T-cell (primary cell): ENCODE measurements at regions not wholly inside any gene's neighbourhood (a gene's known extent, or its start where the extent isn't known, plus 50 kb on each side); places are given as distances from the start of the nearest gene placed in this dataset.

ENCODE experiments used
- ATAC-seq, 4 experiments: fragments of 200-7000 bp in 3 of 4; fragments of 150-1000 bp in 1 of 4; cut with Tn5 transposase; replicated peaks in 1 of 4; 1 replicate in 3 of 4; 2 replicates in 1 of 4; pipeline ENCODE4 v1.10.0; 2021; ENCODE audit warnings: moderate library complexity in 3 of 4, mild to moderate bottlenecking in 2 of 4, moderate number of reproducible peaks in 1 of 4
- CTCF ChIA-PET, 2 donors: fragments of 300-600 bp; sonication (Branson Sonifier 250); formaldehyde crosslinking; loops; one replicate each; lab custom pipeline; 2022; ENCODE audit warnings: antibody characterized with exemption in 2 of 2; lab: Charles Lee
- POLR2A ChIA-PET, 2 donors: fragments of 300-600 bp; sonication (Branson Sonifier 250); formaldehyde crosslinking; loops; one replicate each; lab custom pipeline; 2022; ENCODE audit warnings: antibody characterized with exemption in 2 of 2; lab: Charles Lee
- DNase-seq, 35 experiments: peaks; one replicate each; pipeline versions ENCODE4 v3.0.0 to v3.0.0-alpha.2; 2013 to 2023
- H3K27ac ChIP-seq: one replicate; pipeline ENCODE4 v1.5.1; 2013; ENCODE audit warnings: low read length
- H3K27me3 ChIP-seq, 2 experiments: replicated peaks in 1 of 2; 1 replicate in 1 of 2; 2 replicates in 1 of 2; pipeline versions ENCODE4 v1.6.1 to v1.7.0; 2013; ENCODE audit warnings: low read length in 1 of 2, mixed read lengths in 1 of 2; ENCODE audit not compliant: control insufficient read depth in 2 of 2, insufficient read depth in 2 of 2; ENCODE audit errors: extremely low read depth in 1 of 2
- H3K36me3 ChIP-seq, 2 donors: 1 replicate in 1 of 2; 2 replicates in 1 of 2; pipeline versions ENCODE4 v1.6.1 to v1.7.0; 2013; ENCODE audit warnings: low read length in 1 of 2; ENCODE audit not compliant: control insufficient read depth in 2 of 2, insufficient read depth in 1 of 2; ENCODE audit errors: extremely low read depth in 1 of 2
- H3K4me1 ChIP-seq, 2 experiments: 1 replicate in 1 of 2; 2 replicates in 1 of 2; pipeline versions ENCODE4 v1.6.1 to v1.7.0; 2013; ENCODE audit warnings: low read length in 2 of 2, mixed read lengths in 1 of 2; ENCODE audit not compliant: insufficient read depth in 2 of 2, control insufficient read depth in 1 of 2; ENCODE audit errors: extremely low read depth in 1 of 2
- H3K4me3 ChIP-seq, 2 donors: 1 replicate in 1 of 2; 2 replicates in 1 of 2; pipeline versions ENCODE4 v1.5.1 to v1.7.0; 2013; ENCODE audit warnings: mild to moderate bottlenecking in 2 of 2, low read length in 1 of 2, moderate library complexity in 1 of 2; ENCODE audit not compliant: control insufficient read depth in 1 of 2; ENCODE audit errors: extremely low read depth in 1 of 2
- H3K9me3 ChIP-seq: 2 replicates; pipeline ENCODE4 v1.7.0; 2013
- H3K27ac Mint-ChIP-seq, 2 donors: one replicate each; pipeline ENCODE4 v1.8.0; 2020 to 2021; ENCODE audit warnings: mild to moderate bottlenecking in 2 of 2, mixed read lengths in 2 of 2
- H3K27me3 Mint-ChIP-seq, 2 donors: one replicate each; pipeline ENCODE4 v1.8.0; 2021 to 2022; ENCODE audit warnings: mixed read lengths in 2 of 2
- H3K36me3 Mint-ChIP-seq: one replicate; pipeline ENCODE4 v1.8.0; 2021; ENCODE audit warnings: mixed read lengths
- H3K4me1 Mint-ChIP-seq, 3 donors: one replicate each; pipeline ENCODE4 v1.8.0; 2020 to 2022; ENCODE audit warnings: mixed read lengths in 3 of 3, mild to moderate bottlenecking in 1 of 3
- H3K4me3 Mint-ChIP-seq, 3 donors: one replicate each; pipeline ENCODE4 v1.8.0; 2020 to 2022; ENCODE audit warnings: mild to moderate bottlenecking in 3 of 3, mixed read lengths in 3 of 3, moderate library complexity in 3 of 3
- H3K9me3 Mint-ChIP-seq, 3 donors: one replicate each; pipeline ENCODE4 v1.8.0; 2020 to 2022; ENCODE audit warnings: mixed read lengths in 3 of 3
- WGBS: methylation state at CpG from one replicate; pipeline ENCODE4 v1.1.5; 2013; ENCODE audit warnings: missing lambda C conversion rate; ENCODE audit not compliant: insufficient coverage; 5-methylcytosine and 5-hydroxymethylcytosine counted together

DNA sequence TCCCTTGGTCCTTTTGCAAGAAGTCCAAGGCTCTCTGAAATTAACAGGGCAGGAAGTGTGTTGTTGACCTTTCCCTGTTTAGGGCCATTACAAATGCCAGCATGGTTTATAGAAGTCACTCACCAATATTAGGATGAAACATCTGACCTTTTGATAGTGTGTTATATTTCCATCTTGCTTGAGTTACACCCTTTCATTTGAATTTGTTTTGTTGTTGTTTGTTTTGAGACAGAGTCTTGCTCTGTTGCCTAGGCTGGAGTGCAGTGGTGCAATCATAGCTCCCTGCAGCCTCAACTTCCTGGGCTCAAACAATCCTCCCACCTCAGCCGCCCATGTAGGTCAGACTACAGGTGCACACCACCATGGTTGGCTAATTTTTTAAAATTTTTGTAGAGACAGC lies 241.1 kb upstream of the USP9Y start:
- ATAC-seq = no peak
- POLR2A ChIA-PET = interaction anchor here in 1 of 2 donors (0.7 kb wide), 1 partner anchor 160 kb away, joined by 4 read pairs; no protein-coding TSS in a partner anchor
- no peaks in the 10 kb centered on the region for H3K4me1 ChIP-seq

DNA sequence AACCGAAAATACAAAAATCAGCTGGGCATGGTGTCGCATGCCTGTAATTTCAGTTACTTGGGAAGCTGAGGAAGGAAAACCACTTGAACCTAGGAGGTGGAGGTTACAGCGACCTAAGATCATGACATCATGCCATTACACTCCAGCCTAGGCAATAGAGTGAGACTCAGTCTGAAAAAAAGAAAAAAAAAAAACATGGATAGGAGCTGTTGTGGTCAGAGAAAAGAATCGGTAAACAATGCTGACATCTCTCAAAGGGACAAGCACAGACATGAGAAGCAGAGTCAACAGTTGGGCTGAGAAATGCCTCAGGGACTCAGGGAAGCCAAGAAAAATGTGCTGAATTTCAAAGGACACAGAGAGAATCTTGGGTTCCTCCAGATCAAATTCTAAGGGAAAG lies 236.9 kb upstream of the USP9Y start:
- no peak overlapping the region for H3K27ac ChIP-seq
- Mint-ChIP-seq H3K4me1 (no peaks in the 10 kb centered on the region), H3K36me3 (no peaks in the 10 kb centered on the region), H3K27ac (no peak overlapping the region), H3K9me3 (peaks cover 0 to 8% (median 0%) of the 10 kb centered on the region in 3 donors), H3K27me3 (no peaks in the 10 kb centered on the region), H3K4me3 (no peak overlapping the region)
- ATAC-seq (no peak), DNase-seq (no peak)
- H3K36me3 ChIP-seq = no peaks in the 10 kb centered on the region
- 88% methylated on average over 1 of the region's 4 CpGs for whole genome bisulfite sequencing
- H3K4me1 ChIP-seq = no peaks in the 10 kb centered on the region
- no peaks in the 10 kb centered on the region for H3K27me3 ChIP-seq
- ChIA-PET CTCF (no interaction called here), POLR2A (no interaction called here)
- H3K9me3 ChIP-seq = no peaks in the 10 kb centered on the region
- H3K4me3 ChIP-seq = no peak overlapping the region

More for the DNA sequence above, 241.1 kb upstream of the USP9Y start:
- no peak for DNase-seq
- no peaks in the 10 kb centered on the region for H3K9me3 ChIP-seq
- H3K4me3 Mint-ChIP-seq = no peak overlapping the region
- no peaks in the 10 kb centered on the region for H3K27me3 ChIP-seq
- CTCF ChIA-PET = no interaction called here
- no peak overlapping the region for H3K27ac ChIP-seq
- no peaks in the 10 kb centered on the region for H3K36me3 Mint-ChIP-seq
- no peak overlapping the region for H3K27ac Mint-ChIP-seq
- H3K36me3 ChIP-seq = no peaks in the 10 kb centered on the region
- 80% methylated on average over 1 of the region's 1 CpG for WGBS
- no peaks in the 10 kb centered on the region for H3K9me3 Mint-ChIP-seq
- H3K4me3 ChIP-seq = no peak overlapping the region
- H3K4me1 Mint-ChIP-seq = no peaks in the 10 kb centered on the region
- H3K27me3 Mint-ChIP-seq = no peaks in the 10 kb centered on the region

DNA sequence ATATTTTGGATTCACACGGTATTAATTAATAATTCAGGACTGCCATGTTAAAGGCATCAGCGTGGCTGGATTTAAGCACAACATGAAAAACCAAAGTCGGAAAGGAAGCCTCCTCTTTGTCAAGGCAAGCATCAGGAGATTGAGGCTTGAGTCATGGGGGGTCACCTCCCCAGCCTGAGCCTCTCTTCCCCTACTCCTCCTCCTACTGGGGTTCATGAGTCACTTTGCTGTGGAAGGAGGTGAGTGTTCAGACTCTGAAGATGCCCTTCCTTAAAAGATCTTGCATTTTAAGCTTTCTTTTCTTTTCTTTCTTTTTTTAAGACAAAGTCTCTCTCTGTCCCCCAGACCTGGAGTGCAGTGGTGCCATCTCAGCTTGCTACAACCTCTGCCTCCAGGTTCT lies 235.3 kb upstream of the USP9Y start:
- Mint-ChIP-seq H3K4me1 (no peaks in the 10 kb centered on the region), H3K27ac (no peak overlapping the region), H3K36me3 (no peaks in the 10 kb centered on the region), H3K9me3 (peaks cover 0 to 13% (median 0%) of the 10 kb centered on the region in 3 donors), H3K4me3 (no peak overlapping the region), H3K27me3 (no peaks in the 10 kb centered on the region)
- no peak for ATAC-seq
- Histone ChIP-seq H3K9me3 (no peaks in the 10 kb centered on the region), H3K27ac (no peak overlapping the region), H3K4me3 (no peak overlapping the region), H3K4me1 (no peaks in the 10 kb centered on the region), H3K36me3 (no peaks in the 10 kb centered on the region), H3K27me3 (no peaks in the 10 kb centered on the region)
- WGBS = no CpG with 5 or more reads among the region's 3 CpGs
- ChIA-PET POLR2A (no interaction called here), CTCF (no interaction called here)
- DNase-seq = no peak

DNA sequence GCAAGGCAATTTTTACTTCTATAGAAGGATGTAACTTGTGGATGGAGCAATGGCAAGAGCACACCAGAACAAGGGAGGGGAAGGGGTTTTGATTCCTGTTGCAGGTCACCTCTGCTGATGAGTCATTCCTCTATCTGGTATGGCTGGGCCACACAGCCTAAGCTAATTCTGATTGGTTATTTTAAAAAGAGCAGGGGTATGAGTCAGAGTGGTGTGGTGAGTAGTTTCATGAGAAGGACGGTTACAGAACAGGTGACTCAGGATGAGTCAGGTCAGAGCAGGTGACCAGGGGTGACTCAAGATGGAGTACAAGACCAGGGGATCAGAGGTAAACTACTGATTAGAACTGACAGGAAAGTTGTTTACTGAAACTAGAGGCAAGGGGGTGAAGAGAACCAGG lies 231.9 kb upstream of the USP9Y start:
- Mint-ChIP-seq H3K27me3 (no peaks in the 10 kb centered on the region), H3K4me1 (no peaks in the 10 kb centered on the region), H3K4me3 (no peak overlapping the region), H3K36me3 (no peaks in the 10 kb centered on the region), H3K27ac (no peak overlapping the region), H3K9me3 (peaks cover 0 to 13% (median 0%) of the 10 kb centered on the region in 3 donors)
- Histone ChIP-seq H3K4me3 (no peak overlapping the region), H3K4me1 (no peaks in the 10 kb centered on the region), H3K36me3 (no peaks in the 10 kb centered on the region), H3K27ac (no peak overlapping the region), H3K27me3 (no peaks in the 10 kb centered on the region), H3K9me3 (no peaks in the 10 kb centered on the region)
- ChIA-PET CTCF (no interaction called here), POLR2A (no interaction called here)
- ATAC-seq (no peak), DNase-seq (no peak)
- 67% methylated on average over 1 of the region's 1 CpG for WGBS

DNA sequence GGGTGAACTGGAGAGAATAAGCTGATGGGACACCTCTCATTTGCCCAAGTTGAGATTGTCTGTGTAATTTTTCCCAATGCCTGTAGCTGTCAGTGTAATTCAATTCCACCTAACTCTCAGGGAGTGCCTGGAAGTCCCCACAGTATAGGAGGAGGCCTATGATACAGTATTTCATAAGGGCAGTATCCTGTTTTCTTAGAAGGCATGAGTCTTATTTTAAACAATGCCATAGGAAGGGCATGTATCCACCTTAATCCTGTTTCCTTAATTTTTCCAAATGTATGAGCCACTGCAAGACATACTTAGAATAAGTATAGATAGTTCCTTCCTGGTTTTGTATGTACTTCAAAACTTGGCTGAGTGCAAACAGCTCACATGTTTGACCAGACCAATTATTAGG lies 226.6 kb upstream of the USP9Y start:
- H3K27ac Mint-ChIP-seq = no peak overlapping the region
- no peak overlapping the region for H3K27ac ChIP-seq
- no peaks in the 10 kb centered on the region for H3K27me3 Mint-ChIP-seq

DNA sequence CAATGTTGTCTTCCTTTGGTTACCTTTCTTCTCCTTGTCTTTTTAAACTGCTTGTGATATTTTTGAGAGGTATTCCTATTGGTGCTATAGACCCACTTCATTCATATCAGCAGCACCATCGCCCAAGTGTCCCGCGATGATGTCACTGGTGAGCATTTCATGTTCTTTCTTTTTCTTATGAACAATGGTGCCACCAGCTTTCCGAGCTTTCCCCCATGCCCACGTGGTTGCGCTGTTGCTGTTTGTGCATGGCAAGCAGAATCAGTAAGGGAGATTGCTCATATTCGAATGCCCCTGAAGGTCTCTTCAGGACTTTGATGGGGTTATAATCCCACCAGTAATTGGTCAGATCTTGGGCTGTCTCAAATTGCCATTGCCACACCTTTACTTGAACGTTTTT lies 221.6 kb upstream of the USP9Y start:
- H3K27me3 ChIP-seq = no peaks in the 10 kb centered on the region

More for the DNA sequence above, 226.6 kb upstream of the USP9Y start:
- H3K4me3 ChIP-seq = no peak overlapping the region
- H3K4me1 ChIP-seq = no peaks in the 10 kb centered on the region
- no peaks in the 10 kb centered on the region for H3K27me3 ChIP-seq
- Mint-ChIP-seq H3K4me3 (no peak overlapping the region), H3K9me3 (peaks cover 0 to 2% (median 0%) of the 10 kb centered on the region in 3 donors), H3K36me3 (no peaks in the 10 kb centered on the region), H3K4me1 (peaks cover 0 to 3% (median 0%) of the 10 kb centered on the region in 3 donors)
- no peaks in the 10 kb centered on the region for H3K9me3 ChIP-seq
- ChIA-PET POLR2A (no interaction called here), CTCF (no interaction called here)
- no peak for ATAC-seq
- no peaks in the 10 kb centered on the region for H3K36me3 ChIP-seq
- DNase-seq = no peak

DNA sequence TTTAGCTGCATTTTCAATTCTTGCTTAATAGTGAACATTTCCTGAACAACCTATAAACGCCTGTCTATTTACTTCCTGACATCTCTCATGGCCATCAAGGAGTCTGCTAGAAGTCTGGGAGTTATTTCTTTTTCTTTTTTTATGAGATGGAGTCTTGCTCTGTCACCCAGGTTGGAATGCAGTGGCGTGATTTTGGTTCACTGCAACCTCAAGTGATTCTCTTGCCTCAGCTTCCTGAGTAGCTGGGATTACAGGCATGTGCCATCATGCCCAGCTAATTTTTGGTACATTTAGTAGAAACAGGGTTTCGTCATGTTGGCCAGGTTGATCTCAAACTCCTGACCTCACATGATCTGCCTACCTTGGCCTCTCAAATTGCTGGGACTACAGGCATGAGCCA lies 217.6 kb upstream of the USP9Y start:
- Histone ChIP-seq H3K4me1 (no peaks in the 10 kb centered on the region), H3K36me3 (no peaks in the 10 kb centered on the region), H3K4me3 (no peak overlapping the region), H3K27me3 (no peaks in the 10 kb centered on the region), H3K9me3 (no peaks in the 10 kb centered on the region), H3K27ac (no peak overlapping the region)
- ChIA-PET POLR2A (no interaction called here), CTCF (no interaction called here)
- ATAC-seq (no peak), DNase-seq (no peak)
- H3K36me3 Mint-ChIP-seq = no peaks in the 10 kb centered on the region
- H3K27ac Mint-ChIP-seq = no peak overlapping the region
- no peaks in the 10 kb centered on the region for H3K9me3 Mint-ChIP-seq
- H3K27me3 Mint-ChIP-seq = no peaks in the 10 kb centered on the region
- peaks cover 0 to 10% (median 0%) of the 10 kb centered on the region in 3 donors for H3K4me1 Mint-ChIP-seq
- WGBS = no CpG with 5 or more reads among the region's 3 CpGs
- no peak overlapping the region for H3K4me3 Mint-ChIP-seq

More for the DNA sequence above, 221.6 kb upstream of the USP9Y start:
- Histone ChIP-seq H3K27ac (no peak overlapping the region), H3K4me1 (no peaks in the 10 kb centered on the region), H3K4me3 (no peak overlapping the region), H3K9me3 (no peaks in the 10 kb centered on the region), H3K36me3 (no peaks in the 10 kb centered on the region)
- POLR2A ChIA-PET = no interaction called here
- no peak overlapping the region for H3K27ac Mint-ChIP-seq
- ATAC-seq (peak in 1 of 4 experiments; percentile 69), DNase-seq (peak in 20 of 35 experiments; percentile 5 to 57 (median 34))
- CTCF ChIA-PET = interaction anchor here in 1 of 2 donors (0.7 to 1.4 kb wide), 3 partner anchors 141 to 233 kb away, joined by 3 to 10 read pairs (median 4); no protein-coding TSS in a partner anchor
- no peaks in the 10 kb centered on the region for H3K36me3 Mint-ChIP-seq
- H3K9me3 Mint-ChIP-seq = no peaks in the 10 kb centered on the region
- no CpG with 5 or more reads among the region's 8 CpGs for WGBS
- H3K4me1 Mint-ChIP-seq = peaks cover 0 to 9% (median 0%) of the 10 kb centered on the region in 3 donors
- H3K4me3 Mint-ChIP-seq = no peak overlapping the region
- H3K27me3 Mint-ChIP-seq = no peaks in the 10 kb centered on the region
